ENCODE measurements at regions not wholly inside any gene's neighbourhood (a gene's known extent, or its start where the extent isn't known, plus 50 kb on each side); places are given as distances from the start of the nearest gene placed in this dataset.
"Not testable (repeated sequence)": the region's sequence is repeated elsewhere in the genome, so short reads cannot be mapped to it uniquely, and the experiment has no call there.

- not testable (repeated sequence) for H3K36me3 ChIP-seq, H3K27ac ChIP-seq, H3K27me3 ChIP-seq, H4K20me1 ChIP-seq, H3K4me3 ChIP-seq, H3K9ac ChIP-seq, H3K9me3 ChIP-seq
- H3K4me2 ChIP-seq = peak overlapping the region; percentile 42
- peaks cover 71% of the 10 kb centered on the region for H3K4me1 ChIP-seq
These were observed 119.3 kb downstream of the NPIPB11 start for GRCh38 chr16:29287246-29287645.

DNA sequence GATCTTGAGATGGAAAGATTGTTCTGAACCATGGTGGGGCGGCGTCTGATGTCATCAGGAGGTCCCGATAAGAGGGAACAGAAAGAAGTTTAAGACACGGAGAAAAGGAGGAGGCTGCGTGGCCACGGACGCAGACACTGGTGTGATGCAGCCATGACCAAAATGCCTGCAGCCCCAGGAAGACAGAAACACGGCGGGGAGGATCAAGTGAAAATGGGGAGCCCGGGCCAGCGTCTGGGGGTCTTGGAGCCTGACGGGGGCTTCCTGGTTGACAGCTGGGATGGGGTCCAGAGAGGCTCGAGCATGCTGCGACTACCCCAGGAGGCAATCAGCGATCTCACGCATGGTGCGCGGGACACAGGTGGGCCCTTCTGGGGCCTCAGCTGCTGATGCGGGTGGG lies 119.7 kb downstream of the NPIPB11 start:
- H4K20me1 ChIP-seq, H3K27me3 ChIP-seq, H3K9ac ChIP-seq, H3K27ac ChIP-seq, H3K4me3 ChIP-seq, H3K9me3 ChIP-seq, H3K36me3 ChIP-seq: not testable (repeated sequence)
- Histone ChIP-seq H3K4me1 (peaks cover 71% of the 10 kb centered on the region), H3K4me2 (peak overlapping the region; percentile 42)

GRCh38 chr16:29286161-29286560 lies 120.3 kb downstream of the NPIPB11 start:
- 0 out of 2 replicates have a peak overlapping the region, but pooled peaks have one; percentile 24 for H3K4me2 ChIP-seq
- H3K36me3 ChIP-seq = not testable (repeated sequence)

DNA sequence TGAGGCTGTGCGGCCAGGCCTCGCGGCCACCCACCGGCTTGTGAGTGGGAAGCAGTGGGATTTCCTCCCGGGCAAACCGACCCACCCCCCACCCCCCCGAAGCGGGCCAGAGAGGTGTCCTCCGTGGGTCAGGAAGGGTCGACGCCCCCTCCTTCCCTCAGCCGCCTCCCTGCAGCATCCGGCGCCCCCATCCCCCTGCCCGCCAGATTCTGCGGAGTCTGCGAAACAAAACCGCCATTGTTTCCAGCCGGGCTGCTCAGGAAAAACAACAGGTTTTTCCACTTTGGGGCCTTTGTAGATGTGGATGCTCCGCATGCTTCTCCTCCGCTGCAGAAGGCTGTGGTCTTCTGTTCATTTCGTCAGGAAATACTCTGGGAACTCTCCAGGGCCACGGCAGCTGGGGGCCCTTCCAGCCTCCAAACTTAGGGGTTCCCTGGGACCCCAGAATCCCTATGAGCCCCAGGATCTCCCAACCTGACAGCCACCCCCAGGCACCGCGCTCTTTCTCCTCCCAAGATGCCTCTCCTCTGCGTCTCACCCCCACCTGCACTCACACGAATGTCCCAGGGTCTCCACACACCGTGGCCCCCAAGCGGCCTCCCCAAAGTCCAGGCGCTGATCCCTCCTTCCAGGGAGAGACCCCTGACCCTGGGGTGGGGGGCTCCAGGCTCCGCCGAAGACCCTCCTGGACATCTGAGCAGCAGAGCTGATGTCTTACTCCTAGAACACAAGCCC lies 121.2 kb downstream of the NPIPB11 start:
- peak overlapping the region; percentile 64; the same call in 1 of the 2 replicates for H3K27ac ChIP-seq
- peak overlapping the region; percentile 80 for H3K4me2 ChIP-seq
- H3K27me3 ChIP-seq, H3K9me3 ChIP-seq, H3K36me3 ChIP-seq, H4K20me1 ChIP-seq: not testable (repeated sequence)
- 0 out of 2 replicates have a peak overlapping the region, but pooled peaks have one; percentile 31 for H3K4me3 ChIP-seq
- H3K9ac ChIP-seq = peak overlapping the region; percentile 45; the same call in 1 of the 2 replicates
- peaks cover 60% of the 10 kb centered on the region for H3K4me1 ChIP-seq

More at GRCh38 chr16:29286161-29286560, 120.3 kb downstream of the NPIPB11 start:
- not testable (repeated sequence) for H3K4me3 ChIP-seq, H3K27me3 ChIP-seq, H4K20me1 ChIP-seq, H3K9me3 ChIP-seq, H3K9ac ChIP-seq, H3K27ac ChIP-seq
- peaks cover 68% of the 10 kb centered on the region for H3K4me1 ChIP-seq

DNA sequence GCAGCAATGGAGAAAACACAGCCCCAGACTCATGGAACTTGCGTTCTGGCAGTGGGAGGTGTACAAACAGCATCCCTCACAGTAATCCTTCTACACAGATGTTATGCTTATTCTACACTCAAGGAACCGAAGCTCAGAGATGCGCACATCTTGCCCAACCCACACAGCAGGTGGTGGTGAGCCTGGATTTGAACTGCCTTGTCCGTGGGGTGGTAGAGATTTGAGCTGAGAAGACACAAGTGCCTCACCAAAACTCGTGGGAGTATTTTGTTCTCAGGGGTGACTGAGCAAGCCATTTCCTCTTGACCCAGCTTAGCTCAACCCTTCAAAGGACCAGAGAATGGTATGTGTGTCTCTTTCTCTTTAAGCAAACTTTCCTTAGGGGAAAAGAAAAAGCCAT lies 121.8 kb downstream of the NPIPB11 start:
- Histone ChIP-seq H3K9ac (peak overlapping the region; percentile 45; the same call in 1 of the 2 replicates), H3K4me1 (peaks cover 60% of the 10 kb centered on the region), H3K4me2 (peak overlapping the region; percentile 80), H3K27ac (peak overlapping the region; percentile 64; the same call in 1 of the 2 replicates)
- H3K4me3 ChIP-seq, H3K9me3 ChIP-seq, H4K20me1 ChIP-seq, H3K27me3 ChIP-seq, H3K36me3 ChIP-seq: not testable (repeated sequence)

DNA sequence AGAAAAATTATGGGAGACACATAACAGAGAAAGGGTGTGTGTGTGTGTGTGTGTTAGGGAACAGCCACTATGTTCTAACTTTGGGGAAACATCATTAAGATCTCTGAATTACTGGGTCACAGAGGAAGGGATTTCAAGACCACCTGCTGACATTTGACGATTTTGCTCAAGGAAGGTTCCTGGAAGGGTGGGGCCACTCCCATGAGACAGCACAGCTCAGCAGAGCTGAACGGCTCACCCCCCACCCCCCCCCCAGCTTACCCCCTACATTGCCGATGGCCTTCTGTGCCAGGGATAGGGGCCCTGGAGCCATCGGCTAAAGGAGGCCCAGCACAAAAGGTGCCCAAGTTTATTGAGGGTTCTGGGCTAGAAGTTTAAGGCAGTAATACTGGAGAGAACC lies 122.4 kb downstream of the NPIPB11 start:
- H3K27me3 ChIP-seq, H4K20me1 ChIP-seq, H3K9ac ChIP-seq, H3K27ac ChIP-seq, H3K36me3 ChIP-seq, H3K9me3 ChIP-seq, H3K4me3 ChIP-seq: not testable (repeated sequence)
- H3K4me2 ChIP-seq = peak overlapping the region; percentile 80
- H3K4me1 ChIP-seq = peaks cover 55% of the 10 kb centered on the region

DNA sequence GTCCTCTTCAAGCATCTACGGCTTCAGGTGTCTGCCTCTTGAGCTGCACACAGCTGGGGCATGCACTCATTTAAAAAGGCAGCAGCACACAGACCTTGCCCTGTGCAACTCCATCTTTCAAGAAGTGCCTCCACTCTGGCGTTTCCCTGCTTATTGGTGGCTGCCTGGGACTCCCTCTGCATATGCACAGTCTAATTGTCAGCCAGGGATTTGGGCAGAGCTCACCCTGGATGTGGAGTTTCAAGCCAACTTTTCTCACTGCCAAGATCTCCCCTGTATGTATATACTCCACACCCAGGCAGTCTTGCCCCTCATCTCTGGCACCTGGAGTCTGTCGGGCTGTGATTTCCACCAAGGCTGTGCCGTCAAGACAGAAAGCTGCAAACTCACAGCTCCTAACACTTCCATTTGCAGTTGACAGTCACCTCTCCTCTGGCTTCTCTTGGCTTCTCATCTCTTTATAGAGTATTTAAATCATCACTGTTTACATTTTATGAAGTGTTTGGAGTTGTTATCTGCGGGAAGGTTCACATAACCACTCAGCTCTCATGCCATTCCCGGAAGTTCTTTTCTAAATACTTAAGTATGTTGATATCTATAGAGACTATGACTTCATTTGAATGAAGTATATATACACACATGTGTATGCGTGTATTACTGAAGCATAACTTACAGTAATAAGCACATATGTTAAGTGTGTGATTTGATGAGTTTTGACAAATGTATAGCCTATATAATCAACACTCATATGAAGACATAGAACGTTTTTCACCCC lies 128.2 kb downstream of the NPIPB11 start:
- not testable (repeated sequence) for H3K9ac ChIP-seq, H3K9me3 ChIP-seq, H3K4me2 ChIP-seq, H3K27me3 ChIP-seq, H3K4me1 ChIP-seq, H3K4me3 ChIP-seq, H3K27ac ChIP-seq, H4K20me1 ChIP-seq, H3K36me3 ChIP-seq

GRCh38 chr16:29276446-29276845 lies 130.1 kb downstream of the NPIPB11 start:
- not testable (repeated sequence) for H3K36me3 ChIP-seq, H3K9ac ChIP-seq, H3K4me2 ChIP-seq, H3K9me3 ChIP-seq, H3K27me3 ChIP-seq, H3K4me3 ChIP-seq, H3K27ac ChIP-seq, H4K20me1 ChIP-seq, H3K4me1 ChIP-seq

- H3K9ac ChIP-seq, H3K4me1 ChIP-seq, H4K20me1 ChIP-seq, H3K9me3 ChIP-seq, H3K4me3 ChIP-seq, H3K27ac ChIP-seq, H3K36me3 ChIP-seq, H3K27me3 ChIP-seq, H3K4me2 ChIP-seq: not testable (repeated sequence)
These were observed 132.2 kb downstream of the NPIPB11 start for GRCh38 chr16:29274055-29275035.

GRCh38 chr16:29273298-29274054 lies 133.0 kb downstream of the NPIPB11 start:
- H3K36me3 ChIP-seq, H4K20me1 ChIP-seq, H3K27ac ChIP-seq, H3K4me2 ChIP-seq, H3K9me3 ChIP-seq, H3K4me1 ChIP-seq, H3K9ac ChIP-seq, H3K4me3 ChIP-seq, H3K27me3 ChIP-seq: not testable (repeated sequence)

GRCh38 chr16:29271721-29272675 lies 134.5 kb downstream of the NPIPB11 start:
- H3K4me1 ChIP-seq, H3K9ac ChIP-seq, H3K4me2 ChIP-seq, H3K27ac ChIP-seq, H3K36me3 ChIP-seq, H4K20me1 ChIP-seq, H3K4me3 ChIP-seq, H3K27me3 ChIP-seq, H3K9me3 ChIP-seq: not testable (repeated sequence)

GRCh38 chr16:29270923-29271322 lies 135.6 kb downstream of the NPIPB11 start:
- not testable (repeated sequence) for H3K4me3 ChIP-seq, H3K4me2 ChIP-seq, H3K36me3 ChIP-seq, H3K9ac ChIP-seq, H3K4me1 ChIP-seq, H3K27me3 ChIP-seq, H3K27ac ChIP-seq, H4K20me1 ChIP-seq, H3K9me3 ChIP-seq
